CD4-positive, alpha-beta T cell (primary cell): ENCODE measurements at regions not wholly inside any gene's neighbourhood (a gene's known extent, or its start where the extent isn't known, plus 50 kb on each side); places are given as distances from the start of the nearest gene placed in this dataset.

Experiments used
- ATAC-seq: fragments of 200-7000 bp; cut with Tn5 transposase; one replicate; pipeline ENCODE4 v1.10.0; 2022; ENCODE audit warnings: mild to moderate bottlenecking; ENCODE audit not compliant: poor library complexity
- CTCF ChIA-PET: fragments of 350-600 bp; sonication (Branson Sonifier 250); formaldehyde crosslinking; loops from one replicate; lab custom pipeline; 2021; ENCODE audit warnings: antibody characterized with exemption, inconsistent platforms; lab: Charles Lee
- POLR2A ChIA-PET: fragments of 350-600 bp; sonication (Branson Sonifier 250); formaldehyde crosslinking; loops from one replicate; lab custom pipeline; 2021; ENCODE audit warnings: antibody characterized with exemption, inconsistent platforms; lab: Charles Lee
- DNase-seq, 14 experiments: peaks; one replicate each; pipeline ENCODE4 v3.0.0-alpha.2; 2013 to 2020; ENCODE audit warnings: mixed read lengths in 2 of 14
- H3K27ac ChIP-seq, 2 donors: one replicate each; pipeline versions ENCODE4 v1.5.1 to v1.7.0; 2013; ENCODE audit warnings: low read length in 2 of 2, low read depth in 1 of 2, mild to moderate bottlenecking in 1 of 2
- H3K27me3 ChIP-seq, 2 experiments: 1 replicate in 1 of 2; 2 replicates in 1 of 2; pipeline versions ENCODE4 v1.6.1 to v1.7.0; 2013; ENCODE audit warnings: low read length in 2 of 2, control low read depth in 1 of 2, mild to moderate bottlenecking in 1 of 2, moderate library complexity in 1 of 2; ENCODE audit not compliant: insufficient read depth in 2 of 2, control insufficient read depth in 1 of 2
- H3K36me3 ChIP-seq: one replicate; pipeline ENCODE4 v1.6.1; 2013; ENCODE audit warnings: low read length, control low read depth; ENCODE audit not compliant: insufficient read depth
- H3K4me1 ChIP-seq: one replicate; pipeline ENCODE4 v1.6.1; 2013; ENCODE audit warnings: low read length, control low read depth; ENCODE audit not compliant: insufficient read depth
- H3K4me3 ChIP-seq: one replicate; pipeline ENCODE4 v1.5.1; 2013; ENCODE audit warnings: mild to moderate bottlenecking, low read length, moderate library complexity
- H3K9me3 ChIP-seq, 2 experiments: 1 replicate in 1 of 2; 2 replicates in 1 of 2; pipeline versions ENCODE4 v1.6.1 to v1.7.0; 2013; ENCODE audit warnings: low read length in 2 of 2, mild to moderate bottlenecking in 2 of 2, control low read depth in 1 of 2, moderate library complexity in 1 of 2; ENCODE audit not compliant: control insufficient read depth in 1 of 2, insufficient read depth in 1 of 2
- H3K27ac Mint-ChIP-seq: one replicate; pipeline ENCODE4 v1.8.0; 2020; ENCODE audit warnings: mixed read lengths
- H3K27me3 Mint-ChIP-seq: one replicate; pipeline ENCODE4 v1.8.0; 2021; ENCODE audit warnings: mixed read lengths
- H3K36me3 Mint-ChIP-seq: one replicate; pipeline ENCODE4 v1.8.0; 2021; ENCODE audit warnings: low read depth, mixed read lengths
- H3K4me1 Mint-ChIP-seq: one replicate; pipeline ENCODE4 v1.8.0; 2021; ENCODE audit warnings: low read depth, mixed read lengths
- H3K4me3 Mint-ChIP-seq: one replicate; pipeline ENCODE4 v1.8.0; 2020; ENCODE audit warnings: mild to moderate bottlenecking, mixed read lengths
- H3K9me3 Mint-ChIP-seq: one replicate; pipeline ENCODE4 v1.8.0; 2020; ENCODE audit warnings: mixed read lengths
- intact Hi-C, 2 experiments: fragments of 100-400 bp; cut with DNase I in 1 of 2; cut with micrococcal nuclease in 1 of 2; formaldehyde crosslinking; loops; one replicate each; pipeline versions ENCODE4 v1.15.1 to v1.9.0; 2023 to 2025; cut with DNase I, micrococcal nuclease
- TF ChIP-seq, protein P1 (sequence below): fragments of 200-600 bp; IDR thresholded peaks from one replicate; pipeline ENCODE4 v1.8.0; 2022; ENCODE audit warnings: antibody characterized with exemption, mild to moderate bottlenecking

DNA sequence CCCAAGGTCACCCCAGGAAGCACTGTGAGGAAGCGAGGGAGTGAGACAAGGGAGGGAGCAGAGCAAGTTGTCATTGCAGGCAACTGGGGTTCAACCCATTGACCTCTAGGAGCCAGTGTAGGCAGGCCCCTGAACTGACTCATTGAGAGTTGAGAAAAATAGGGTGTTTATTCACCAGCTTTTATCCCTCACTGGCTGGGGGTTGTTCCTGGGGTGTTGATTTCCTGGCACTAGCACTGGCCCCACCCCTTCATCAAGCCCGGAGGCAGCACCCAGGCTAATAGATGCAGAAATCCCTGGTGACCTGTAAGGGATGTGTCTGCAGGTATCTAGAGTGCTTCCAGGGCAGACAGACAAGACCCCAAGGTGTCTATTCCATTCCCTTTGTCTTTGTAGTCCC, 183.9 kb downstream of the ARRDC4 start:
- Histone ChIP-seq H3K27ac (no peak overlapping the region), H3K36me3 (no peaks in the 10 kb centered on the region), H3K9me3 (no peaks in the 10 kb centered on the region), H3K4me3 (no peak overlapping the region), H3K27me3 (no peaks in the 10 kb centered on the region), H3K4me1 (no peaks in the 10 kb centered on the region)
- ChIA-PET POLR2A (no interaction called here), CTCF (no interaction called here)
- Mint-ChIP-seq H3K27me3 (no peaks in the 10 kb centered on the region), H3K9me3 (no peaks in the 10 kb centered on the region), H3K27ac (no peak overlapping the region), H3K36me3 (no peaks in the 10 kb centered on the region), H3K4me3 (no peak overlapping the region), H3K4me1 (peaks cover 5% of the 10 kb centered on the region)
- DNase-seq: no peak
- intact Hi-C loops: loop anchor here in 1 of 2 experiments (10.0 kb wide), 1 partner anchor 420 kb away; no protein-coding TSS in a partner anchor
- no peak for ATAC-seq
- TF ChIP-seq, protein P1, sequence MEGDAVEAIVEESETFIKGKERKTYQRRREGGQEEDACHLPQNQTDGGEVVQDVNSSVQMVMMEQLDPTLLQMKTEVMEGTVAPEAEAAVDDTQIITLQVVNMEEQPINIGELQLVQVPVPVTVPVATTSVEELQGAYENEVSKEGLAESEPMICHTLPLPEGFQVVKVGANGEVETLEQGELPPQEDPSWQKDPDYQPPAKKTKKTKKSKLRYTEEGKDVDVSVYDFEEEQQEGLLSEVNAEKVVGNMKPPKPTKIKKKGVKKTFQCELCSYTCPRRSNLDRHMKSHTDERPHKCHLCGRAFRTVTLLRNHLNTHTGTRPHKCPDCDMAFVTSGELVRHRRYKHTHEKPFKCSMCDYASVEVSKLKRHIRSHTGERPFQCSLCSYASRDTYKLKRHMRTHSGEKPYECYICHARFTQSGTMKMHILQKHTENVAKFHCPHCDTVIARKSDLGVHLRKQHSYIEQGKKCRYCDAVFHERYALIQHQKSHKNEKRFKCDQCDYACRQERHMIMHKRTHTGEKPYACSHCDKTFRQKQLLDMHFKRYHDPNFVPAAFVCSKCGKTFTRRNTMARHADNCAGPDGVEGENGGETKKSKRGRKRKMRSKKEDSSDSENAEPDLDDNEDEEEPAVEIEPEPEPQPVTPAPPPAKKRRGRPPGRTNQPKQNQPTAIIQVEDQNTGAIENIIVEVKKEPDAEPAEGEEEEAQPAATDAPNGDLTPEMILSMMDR: no peak

DNA sequence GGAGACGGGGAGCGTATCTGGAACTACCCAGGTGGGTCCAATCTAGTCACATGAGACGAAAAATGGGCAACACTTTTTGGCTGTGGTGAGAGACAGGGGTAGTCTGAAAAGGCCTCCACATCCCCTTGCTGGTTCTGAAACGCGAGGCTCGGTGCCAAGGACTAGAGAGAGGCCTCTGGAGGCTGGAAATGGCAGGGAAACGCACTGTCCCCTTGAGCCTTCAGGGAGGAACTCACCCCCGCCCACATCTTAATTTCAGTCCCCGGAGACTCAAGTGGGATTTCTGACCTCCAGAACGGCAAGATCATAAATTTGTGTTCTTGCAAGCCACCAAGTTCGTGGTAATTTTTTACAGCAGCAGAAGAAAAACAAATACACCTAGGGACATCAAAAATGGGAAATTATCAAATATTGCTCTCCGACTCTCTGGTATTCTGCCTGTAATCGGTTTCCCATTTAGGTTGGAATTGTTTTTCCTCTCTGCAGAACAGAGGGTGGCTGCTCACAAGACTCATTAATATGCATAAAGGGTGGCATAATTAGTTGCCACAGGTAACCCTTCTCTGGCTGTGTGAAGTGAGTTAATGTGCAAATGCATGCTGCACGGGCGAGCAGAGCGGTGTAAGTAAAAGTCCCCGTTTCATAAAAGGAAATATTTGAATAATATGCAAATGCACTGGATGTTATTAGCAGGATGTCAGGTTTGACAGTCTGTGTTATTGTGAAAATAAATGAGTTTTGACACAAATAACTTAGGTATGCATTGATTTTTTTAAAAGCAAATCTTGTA, 185.7 kb downstream of the ARRDC4 start:
- CTCF ChIA-PET: no interaction called here
- Mint-ChIP-seq H3K27me3 (no peaks in the 10 kb centered on the region), H3K9me3 (no peaks in the 10 kb centered on the region), H3K4me1 (no peaks in the 10 kb centered on the region), H3K36me3 (no peaks in the 10 kb centered on the region), H3K27ac (no peak overlapping the region), H3K4me3 (no peak overlapping the region)
- TF ChIP-seq, protein P1: no peak
- no peak for DNase-seq
- no peak for ATAC-seq
- intact Hi-C loops: loop anchor here in 1 of 2 experiments (10.0 kb wide), 1 partner anchor 419 kb away; no protein-coding TSS in a partner anchor
- H3K27me3 ChIP-seq: no peaks in the 10 kb centered on the region
- no peak overlapping the region for H3K4me3 ChIP-seq
- H3K4me1 ChIP-seq: no peaks in the 10 kb centered on the region
- no peaks in the 10 kb centered on the region for H3K9me3 ChIP-seq
- H3K27ac ChIP-seq: no peak overlapping the region
- H3K36me3 ChIP-seq: no peaks in the 10 kb centered on the region
- POLR2A ChIA-PET: no interaction called here

DNA sequence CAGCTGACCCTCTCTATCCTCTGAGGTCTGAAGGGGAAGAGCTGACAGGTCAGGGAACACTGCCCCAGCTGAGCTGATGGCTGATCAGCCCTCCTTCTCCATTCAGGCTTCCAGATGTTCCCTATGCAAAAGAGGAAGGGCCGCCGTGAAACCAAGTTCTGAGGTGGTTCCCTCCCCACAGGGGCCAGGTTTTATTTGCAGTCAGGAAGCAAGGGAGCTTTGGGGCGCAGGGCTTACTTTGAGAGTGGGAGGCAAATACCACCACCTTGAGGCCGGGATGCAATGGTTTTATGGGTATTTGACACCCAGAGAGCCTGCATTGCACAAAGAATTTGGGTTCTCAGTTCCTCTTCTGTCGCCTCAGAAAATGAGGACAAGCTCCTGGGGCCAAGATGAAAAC, 186.9 kb downstream of the ARRDC4 start:
- intact Hi-C loops: loop anchor here in 1 of 2 experiments (10.0 kb wide), 1 partner anchor 417 kb away; no protein-coding TSS in a partner anchor
- Histone ChIP-seq H3K4me3 (no peak overlapping the region), H3K4me1 (no peaks in the 10 kb centered on the region), H3K9me3 (no peaks in the 10 kb centered on the region), H3K36me3 (no peaks in the 10 kb centered on the region), H3K27me3 (no peaks in the 10 kb centered on the region), H3K27ac (no peak overlapping the region)
- peaks cover 2% of the 10 kb centered on the region for H3K9me3 Mint-ChIP-seq
- no peak overlapping the region for H3K4me3 Mint-ChIP-seq
- no peaks in the 10 kb centered on the region for H3K4me1 Mint-ChIP-seq
- H3K27me3 Mint-ChIP-seq: no peaks in the 10 kb centered on the region
- no peak overlapping the region for H3K27ac Mint-ChIP-seq
- TF ChIP-seq, protein P1: no peak
- ATAC-seq (no peak), DNase-seq (peak in 1 of 14 experiments; percentile 4)
- H3K36me3 Mint-ChIP-seq: no peaks in the 10 kb centered on the region
- POLR2A ChIA-PET: no interaction called here
- CTCF ChIA-PET: no interaction called here
